Body of pancreas (tissue), 4 donors: ENCODE measurements at regions not wholly inside any gene's neighbourhood (a gene's known extent, or its start where the extent isn't known, plus 50 kb on each side); places are given as distances from the start of the nearest gene placed in this dataset.

ENCODE experiments used
- CTCF ChIP-seq, 7 experiments: fragments of 450-650 bp in 4 of 7; fragments of 200-600 bp in 3 of 7; sonication (generic) in 3 of 7; IDR thresholded peaks; one replicate each; pipeline ENCODE4 v1.5.1; 2016 to 2019; ENCODE audit warnings: antibody characterized with exemption in 7 of 7
- POLR2A ChIP-seq, 3 donors: fragments of 450-650 bp; IDR thresholded peaks; one replicate each; pipeline ENCODE4 v1.6.1; 2016; ENCODE audit warnings: antibody characterized with exemption in 3 of 3, mild to moderate bottlenecking in 2 of 3

DNA sequence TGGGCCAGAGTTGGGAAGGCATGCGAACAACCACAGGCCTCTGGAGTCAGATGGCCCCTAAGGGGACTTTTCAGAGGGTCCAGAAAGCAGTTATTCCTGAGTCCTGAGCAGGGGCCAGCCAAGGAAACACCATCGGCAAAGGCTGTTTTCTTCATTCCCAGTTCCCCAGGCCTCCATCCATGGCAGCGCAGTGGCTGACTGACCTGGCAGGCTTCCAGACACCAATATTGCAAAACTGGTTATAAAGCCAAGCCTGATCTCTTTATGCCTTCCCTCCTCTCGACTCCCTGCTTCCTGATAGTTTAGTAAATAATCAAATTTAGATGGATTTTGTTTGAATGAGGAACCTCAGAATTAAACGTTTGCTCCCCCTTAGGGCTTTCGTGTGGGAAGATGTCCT, 133.4 kb upstream of the ITGA6 start:
- TF ChIP-seq CTCF (IDR thresholded peaks at IDR 0.05) (no peak), POLR2A (IDR thresholded peaks at IDR 0.05) (no peak)
